Lung (tissue), 11 donors: ENCODE measurements at regions not wholly inside any gene's neighbourhood (a gene's known extent, or its start where the extent isn't known, plus 50 kb on each side); places are given as distances from the start of the nearest gene placed in this dataset.
A peak's percentile ranks its signal among the peaks of the same experiment; 100 is the strongest.

Experiments
- ATAC-seq: fragments of 200-7000 bp; cut with Tn5 transposase; one replicate; pipeline ENCODE4 v1.9.1; 2020; ENCODE audit warnings: moderate number of reproducible peaks; ENCODE audit not compliant: insufficient read depth, low FRiP score
- DNase-seq, 3 donors: peaks; one replicate each; pipeline ENCODE4 v3.0.0-alpha.2; 2013 to 2017
- H3K27ac ChIP-seq, 2 donors: one replicate each; pipeline ENCODE4 v1.5.1; 2013; ENCODE audit warnings: mild to moderate bottlenecking in 2 of 2, moderate library complexity in 2 of 2, control low read depth in 1 of 2, inconsistent platforms in 1 of 2, low read depth in 1 of 2, low read length in 1 of 2
- H3K27me3 ChIP-seq, 3 donors: one replicate each; pipeline ENCODE4 v1.5.1; 2013; ENCODE audit warnings: low read length in 2 of 3; ENCODE audit not compliant: control insufficient read depth in 3 of 3, insufficient read depth in 3 of 3
- H3K36me3 ChIP-seq, 4 donors: one replicate each; pipeline ENCODE4 v1.5.1; 2013; ENCODE audit warnings: low read length in 4 of 4, mild to moderate bottlenecking in 1 of 4, moderate library complexity in 1 of 4; ENCODE audit not compliant: control insufficient read depth in 4 of 4, insufficient read depth in 4 of 4
- H3K4me1 ChIP-seq, 5 donors: one replicate each; pipeline ENCODE4 v1.5.1; 2013; ENCODE audit warnings: low read length in 5 of 5, mild to moderate bottlenecking in 2 of 5, moderate library complexity in 1 of 5; ENCODE audit not compliant: control insufficient read depth in 5 of 5, insufficient read depth in 5 of 5
- H3K4me3 ChIP-seq: one replicate; pipeline ENCODE4 v1.5.1; 2013; ENCODE audit warnings: mild to moderate bottlenecking, control low read depth, moderate library complexity
- H3K9ac ChIP-seq, 2 donors: one replicate each; pipeline ENCODE4 v1.5.1; 2013; ENCODE audit warnings: low read length in 2 of 2, control low read depth in 1 of 2; ENCODE audit not compliant: insufficient read depth in 1 of 2
- H3K9me3 ChIP-seq, 4 donors: one replicate each; pipeline ENCODE4 v1.5.1; 2013; ENCODE audit warnings: low read length in 3 of 4, mild to moderate bottlenecking in 1 of 4, moderate library complexity in 1 of 4; ENCODE audit not compliant: control insufficient read depth in 4 of 4, insufficient read depth in 3 of 4
- CTCF ChIP-seq: IDR thresholded peaks from 2 replicates; pipeline ENCODE4 v1.5.1; 2012; ENCODE audit warnings: mild to moderate bottlenecking; ENCODE audit errors: control extremely low read depth, extremely low read depth
- WGBS, 2 donors: extraction: QIAGEN DNeasy Blood & Tissue Kit; methylation state at CpG; one replicate each; pipeline ENCODE4 v1.1.7; 2013; 5-methylcytosine and 5-hydroxymethylcytosine counted together
- donor health status: control.
- donor health status: control.
- donor health status: Bipolar disorder and iron deficiency.
- donor health status: healthy.
- donor health status: DM: yes; HTN: yes; CAD: no.

GRCh38 chrX:137195991-137196390 lies 162.2 kb upstream of the GPR101 start:
- H3K4me3 ChIP-seq: no peak overlapping the region
- 40 to 45% methylated on average over 2 of the region's 2 CpGs for WGBS, 2 donors
- DNase-seq: no peak
- H3K9me3 ChIP-seq: no peaks in the 10 kb centered on the region
- no peak for TF ChIP-seq CTCF
- no peak for ATAC-seq
- H3K27ac ChIP-seq: no peak overlapping the region
- peaks cover 3 to 20% (median 6%) of the 10 kb centered on the region in 3 donors for H3K27me3 ChIP-seq
- H3K4me1 ChIP-seq: no peaks in the 10 kb centered on the region
- H3K36me3 ChIP-seq: no peaks in the 10 kb centered on the region
- no peak overlapping the region for H3K9ac ChIP-seq

- TF ChIP-seq CTCF: no peak
- ATAC-seq (no peak), DNase-seq (no peak)
- H3K4me3 ChIP-seq: no peak overlapping the region
- no peak overlapping the region for H3K9ac ChIP-seq
- no peak overlapping the region for H3K27ac ChIP-seq
- no peaks in the 10 kb centered on the region for H3K4me1 ChIP-seq
- WGBS, 2 donors: 28 to 51% methylated on average over 2 of the region's 2 CpGs
- no peaks in the 10 kb centered on the region for H3K9me3 ChIP-seq
- no peaks in the 10 kb centered on the region for H3K36me3 ChIP-seq
- peaks cover 3 to 15% (median 6%) of the 10 kb centered on the region in 3 donors for H3K27me3 ChIP-seq
Observed at GRCh38 chrX:137195296-137195695, 161.5 kb upstream of the GPR101 start.

DNA sequence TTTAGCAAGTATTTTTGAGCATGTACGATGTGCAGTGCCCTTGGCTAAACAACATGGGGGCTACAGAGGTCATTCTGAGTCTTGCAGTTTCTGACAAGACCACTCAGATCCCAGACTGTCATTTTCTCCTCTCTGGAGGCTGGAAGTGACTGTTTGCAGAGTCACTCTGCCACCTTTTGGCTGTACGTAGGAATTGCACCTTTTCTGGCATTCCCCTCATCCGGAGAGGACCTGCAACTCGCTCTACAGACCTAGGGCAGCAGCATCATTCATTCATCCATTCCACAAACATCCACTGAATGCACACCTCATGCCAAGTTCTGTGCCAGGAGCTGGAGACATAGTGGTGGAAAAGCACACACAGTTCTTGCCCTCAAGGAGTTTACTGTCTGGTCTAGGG lies 160.4 kb upstream of the GPR101 start:
- Histone ChIP-seq H3K4me3 (no peak overlapping the region), H3K36me3 (no peaks in the 10 kb centered on the region), H3K9me3 (peaks cover 0 to 3% (median 0%) of the 10 kb centered on the region in 4 donors), H3K4me1 (no peaks in the 10 kb centered on the region), H3K9ac (no peak overlapping the region), H3K27ac (no peak overlapping the region), H3K27me3 (peaks cover 3 to 11% (median 6%) of the 10 kb centered on the region in 3 donors)
- ATAC-seq: no peak
- peak; percentile 16 to 43 (median 26) for DNase-seq
- WGBS, 2 donors: 4 to 10% methylated on average over 3 to 4 of the region's 4 CpGs
- TF ChIP-seq CTCF: no peak

GRCh38 chrX:137187540-137187939 lies 153.7 kb upstream of the GPR101 start:
- 80 to 91% methylated on average over 4 of the region's 4 CpGs for WGBS, 2 donors
- Histone ChIP-seq H3K9ac (no peak overlapping the region), H3K36me3 (no peaks in the 10 kb centered on the region), H3K4me3 (no peak overlapping the region), H3K4me1 (no peaks in the 10 kb centered on the region), H3K27ac (no peak overlapping the region), H3K27me3 (peaks cover 0 to 4% (median 0%) of the 10 kb centered on the region in 3 donors), H3K9me3 (peaks cover 0 to 3% (median 1%) of the 10 kb centered on the region in 4 donors)
- TF ChIP-seq CTCF: no peak
- ATAC-seq: no peak
- DNase-seq: no peak
